HFF-Myc (cell line): ENCODE measurements at regions not wholly inside any gene's neighbourhood (a gene's known extent, or its start where the extent isn't known, plus 50 kb on each side); places are given as distances from the start of the nearest gene placed in this dataset.
A peak's percentile ranks its signal among the peaks of the same experiment; 100 is the strongest.

Experiments used
- DNase-seq: peaks from one replicate; pipeline ENCODE4 v3.0.0-alpha.2; 2011; ENCODE audit warnings: low read depth; ENCODE audit errors: extremely low read depth
- H3K4me3 ChIP-seq: replicated peaks from 2 replicates; pipeline ENCODE4 v1.5.1; 2011; ENCODE audit warnings: low read depth, mild to moderate bottlenecking, control low read depth, low read length
- TF ChIP-seq, protein P1 (sequence below): IDR thresholded peaks from 2 replicates; pipeline ENCODE4 v1.5.1; 2012; ENCODE audit warnings: mild to moderate bottlenecking, low read depth, low read length, control low read depth; ENCODE audit errors: missing control alignments

DNA sequence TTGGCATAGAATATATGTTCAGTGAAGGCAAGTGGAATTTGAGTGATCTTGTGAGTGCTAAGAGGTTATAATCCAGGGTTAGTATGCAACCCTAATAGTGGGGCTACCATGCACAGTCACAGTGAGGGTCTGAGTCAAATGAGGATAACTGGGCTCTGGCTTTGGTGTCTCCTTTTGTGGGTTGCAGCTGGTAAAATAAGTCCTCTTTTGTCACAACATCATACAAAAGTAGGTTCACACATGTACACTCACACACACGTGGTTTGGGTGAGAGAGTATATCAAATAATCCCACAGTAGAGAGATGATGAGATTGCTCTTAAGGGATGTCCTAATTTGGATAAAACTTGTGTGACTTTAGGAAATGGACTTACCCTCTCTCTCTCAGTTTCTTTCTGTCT is 79.6 kb upstream of the EOLA2 start:
- H3K4me3 ChIP-seq, result no peak overlapping the region
- TF ChIP-seq, protein P1, sequence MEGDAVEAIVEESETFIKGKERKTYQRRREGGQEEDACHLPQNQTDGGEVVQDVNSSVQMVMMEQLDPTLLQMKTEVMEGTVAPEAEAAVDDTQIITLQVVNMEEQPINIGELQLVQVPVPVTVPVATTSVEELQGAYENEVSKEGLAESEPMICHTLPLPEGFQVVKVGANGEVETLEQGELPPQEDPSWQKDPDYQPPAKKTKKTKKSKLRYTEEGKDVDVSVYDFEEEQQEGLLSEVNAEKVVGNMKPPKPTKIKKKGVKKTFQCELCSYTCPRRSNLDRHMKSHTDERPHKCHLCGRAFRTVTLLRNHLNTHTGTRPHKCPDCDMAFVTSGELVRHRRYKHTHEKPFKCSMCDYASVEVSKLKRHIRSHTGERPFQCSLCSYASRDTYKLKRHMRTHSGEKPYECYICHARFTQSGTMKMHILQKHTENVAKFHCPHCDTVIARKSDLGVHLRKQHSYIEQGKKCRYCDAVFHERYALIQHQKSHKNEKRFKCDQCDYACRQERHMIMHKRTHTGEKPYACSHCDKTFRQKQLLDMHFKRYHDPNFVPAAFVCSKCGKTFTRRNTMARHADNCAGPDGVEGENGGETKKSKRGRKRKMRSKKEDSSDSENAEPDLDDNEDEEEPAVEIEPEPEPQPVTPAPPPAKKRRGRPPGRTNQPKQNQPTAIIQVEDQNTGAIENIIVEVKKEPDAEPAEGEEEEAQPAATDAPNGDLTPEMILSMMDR, result no peak
- DNase-seq, result no peak

DNA sequence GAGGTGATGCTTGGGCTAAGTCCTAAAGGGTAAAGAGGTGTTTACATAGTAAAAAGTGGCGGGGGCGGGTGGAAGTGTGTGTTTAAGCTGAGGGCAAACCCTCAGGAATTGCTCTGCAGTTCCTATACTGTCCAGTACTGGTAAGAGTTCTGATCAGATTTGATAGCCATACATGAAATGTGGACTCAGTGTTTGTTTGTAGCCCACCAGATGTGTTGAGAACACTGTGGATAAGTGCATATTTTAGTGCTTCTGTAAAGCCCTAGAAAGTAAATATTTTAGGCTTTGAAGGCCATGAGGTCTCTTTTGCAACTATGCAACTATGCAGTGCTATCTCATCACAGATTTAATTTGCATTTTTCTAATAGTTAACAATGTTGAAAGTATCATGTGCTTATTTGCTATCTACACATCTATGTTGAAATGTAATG is 80.7 kb upstream of the EOLA2 start:
- TF ChIP-seq, protein P1, result no peak
- no peak for DNase-seq

DNA sequence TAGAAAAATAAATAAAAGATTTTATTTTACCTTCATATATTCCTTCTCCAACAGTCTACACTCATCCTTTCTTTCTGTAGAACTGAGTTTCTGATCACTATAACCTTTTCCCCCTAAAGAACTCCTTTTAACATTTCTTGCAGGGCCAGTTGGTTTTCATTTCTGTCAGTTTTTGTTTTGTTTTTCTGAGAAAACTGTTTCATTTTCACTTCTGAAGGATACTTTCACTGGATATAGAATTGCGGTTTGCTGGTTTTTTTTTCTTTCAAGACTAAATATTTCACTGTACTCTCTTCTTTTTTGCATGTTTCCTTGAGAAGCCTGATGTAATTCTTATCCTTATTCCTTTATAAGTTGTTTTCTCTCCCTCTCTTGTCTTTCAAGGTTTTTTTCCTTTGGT is 90.4 kb upstream of the EOLA2 start:
- no peak for DNase-seq
- TF ChIP-seq, protein P1, result no peak
- no peak overlapping the region for H3K4me3 ChIP-seq

More for the DNA sequence above, 80.7 kb upstream of the EOLA2 start:
- H3K4me3 ChIP-seq, result no peak overlapping the region

DNA sequence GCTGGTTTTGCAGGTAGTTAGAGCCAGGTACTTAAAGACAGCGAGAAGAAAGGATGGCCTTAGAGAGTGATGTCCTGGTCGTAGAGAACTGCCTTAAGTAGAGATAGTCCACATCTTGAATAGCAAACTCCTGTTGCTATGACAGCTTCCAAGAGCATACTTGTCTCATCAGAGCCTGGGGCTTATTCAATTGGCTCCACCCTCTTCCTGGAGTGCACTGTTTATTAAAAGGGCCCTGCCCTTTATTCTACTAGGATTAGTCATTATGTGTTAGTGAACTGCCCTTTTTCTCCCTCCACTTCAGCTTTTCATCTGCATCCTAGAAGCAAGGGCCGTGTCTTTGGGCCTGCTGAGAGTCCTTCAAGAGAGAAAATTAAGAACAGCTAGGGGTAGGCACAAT is 94.5 kb upstream of the EOLA2 start:
- DNase-seq, result peak; percentile 51
- H3K4me3 ChIP-seq, result no peak overlapping the region

DNA sequence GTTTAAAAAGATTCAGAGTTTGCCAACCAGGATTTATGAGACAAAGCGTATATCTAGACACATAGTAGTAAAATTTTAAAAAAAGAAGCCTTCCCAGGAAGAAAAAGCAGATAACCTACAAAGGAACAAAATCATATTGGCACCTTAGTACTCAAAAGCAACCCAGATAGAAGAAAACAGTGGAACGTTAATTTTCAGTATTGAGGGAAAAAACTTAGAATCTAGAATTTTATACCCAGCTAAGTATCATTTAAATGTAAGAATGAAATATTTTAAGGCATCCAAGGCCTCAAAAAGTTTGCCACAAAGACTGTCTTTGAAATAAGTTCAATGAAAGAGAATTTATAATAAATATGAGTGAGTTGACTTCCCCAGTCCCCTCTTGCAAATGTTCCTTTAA is 96.5 kb upstream of the EOLA2 start:
- no peak for DNase-seq
- H3K4me3 ChIP-seq, result no peak overlapping the region
- TF ChIP-seq, protein P1, result no peak

More for the DNA sequence above, 94.5 kb upstream of the EOLA2 start:
- TF ChIP-seq, protein P1, result no peak

DNA sequence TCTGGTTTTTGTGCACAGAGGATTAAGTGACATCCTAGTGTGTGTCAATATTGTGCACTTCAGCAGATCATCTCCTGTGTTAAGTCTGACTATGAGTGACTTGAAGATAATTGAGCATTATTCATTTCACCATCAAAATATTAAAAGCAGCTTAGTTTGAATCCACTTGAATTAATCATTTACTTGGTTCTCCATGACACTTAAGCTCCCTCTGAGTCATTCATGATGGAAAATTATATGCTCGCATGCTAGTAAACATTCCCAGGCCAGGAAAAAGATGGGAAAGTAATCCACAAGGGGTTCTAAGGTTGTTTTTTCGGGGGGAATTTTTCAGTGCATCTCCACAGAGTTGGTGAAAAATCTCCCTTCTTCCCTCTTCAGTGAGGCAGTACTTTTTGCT is 97.2 kb upstream of the EOLA2 start:
- H3K4me3 ChIP-seq, result no peak overlapping the region
- no peak for DNase-seq
- TF ChIP-seq, protein P1, result no peak

DNA sequence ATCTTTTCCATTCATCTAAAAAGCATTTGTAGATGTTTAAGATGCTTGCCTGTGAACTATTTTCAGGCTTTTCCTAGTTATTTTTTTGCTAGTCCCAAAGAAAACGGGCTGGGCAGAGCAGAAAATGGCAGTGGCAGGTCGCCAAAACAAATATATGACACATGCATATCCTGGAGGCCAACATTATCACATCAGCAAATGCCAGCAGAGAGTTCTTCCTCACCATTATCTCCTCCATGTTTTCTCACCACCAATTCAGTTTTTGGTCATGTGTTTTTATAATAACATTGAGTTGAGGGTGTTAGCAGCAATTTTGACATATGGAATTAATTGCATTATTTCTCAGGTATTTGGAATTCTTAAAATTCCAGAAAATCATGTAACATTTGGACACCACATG is 97.9 kb upstream of the EOLA2 start:
- TF ChIP-seq, protein P1, result no peak
- H3K4me3 ChIP-seq, result no peak overlapping the region
- peak; percentile 55 for DNase-seq
